HG03060 (cell line): ENCODE measurements at regions not wholly inside any gene's neighbourhood (a gene's known extent, or its start where the extent isn't known, plus 50 kb on each side); places are given as distances from the start of the nearest gene placed in this dataset.
"Not testable (repeated sequence)": the region's sequence is repeated elsewhere in the genome, so short reads cannot be mapped to it uniquely, and the experiment has no call there.

ENCODE experiments used
- ATAC-seq: cut with Tn5 transposase; IDR thresholded peaks from one replicate; pipeline ENCODE4 v1.9.1; 2021; ENCODE audit warnings: low read depth, moderate number of reproducible peaks; ENCODE audit not compliant: unreplicated experiment

DNA sequence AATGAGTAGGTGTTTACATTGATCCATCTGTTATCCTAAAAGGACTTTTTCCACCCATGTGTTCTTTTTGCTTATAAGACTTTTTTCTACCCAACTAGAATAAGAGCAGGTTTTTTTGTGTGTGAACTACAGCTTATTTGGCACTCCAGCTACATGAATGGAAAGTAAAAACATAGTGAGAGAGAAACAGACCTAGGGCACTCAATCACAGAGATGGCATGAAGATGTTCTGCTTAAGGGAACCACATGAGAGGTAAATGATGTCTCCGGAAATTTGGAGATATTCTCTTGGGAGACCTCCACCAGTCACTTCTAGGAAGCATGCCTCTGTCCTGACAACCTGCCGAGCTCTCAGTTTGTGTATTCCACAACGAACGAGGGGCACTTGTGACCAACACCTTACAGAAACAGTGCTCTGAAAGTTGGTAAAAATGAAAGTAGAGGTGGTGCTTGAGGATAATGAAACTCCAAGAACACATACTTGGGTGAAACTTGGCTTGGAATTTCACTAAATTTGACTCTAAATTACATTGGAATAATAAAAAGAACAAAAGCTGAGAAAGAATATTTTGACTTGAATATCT lies 788.4 kb upstream of the GALNTL6 start:
- no peak for ATAC-seq

DNA sequence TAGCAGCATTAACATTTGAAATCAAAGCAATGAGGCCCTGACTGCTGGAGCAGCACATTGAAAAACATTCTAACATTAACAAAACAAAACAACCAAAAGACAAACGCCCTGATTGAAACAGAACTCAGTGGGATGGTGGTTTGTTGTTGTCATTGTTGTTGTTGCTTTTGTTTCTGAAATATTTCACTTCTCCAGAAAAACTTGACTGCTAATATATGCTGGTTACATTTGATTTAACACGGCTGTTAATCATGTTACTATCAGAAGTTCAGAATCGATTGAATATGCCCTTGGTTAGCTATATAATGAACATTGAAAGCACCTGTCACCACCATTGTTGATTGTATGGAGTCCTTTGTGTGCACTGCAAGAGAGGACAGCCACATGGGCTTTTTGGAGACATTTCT lies 790.4 kb upstream of the GALNTL6 start:
- no peak for ATAC-seq

- ATAC-seq: no peak
Measured at GRCh38 chr4:171017593-171017992, 795.6 kb upstream of the GALNTL6 start.

- no peak for ATAC-seq
Measured at GRCh38 chr4:171016145-171016544, 797.1 kb upstream of the GALNTL6 start.

DNA sequence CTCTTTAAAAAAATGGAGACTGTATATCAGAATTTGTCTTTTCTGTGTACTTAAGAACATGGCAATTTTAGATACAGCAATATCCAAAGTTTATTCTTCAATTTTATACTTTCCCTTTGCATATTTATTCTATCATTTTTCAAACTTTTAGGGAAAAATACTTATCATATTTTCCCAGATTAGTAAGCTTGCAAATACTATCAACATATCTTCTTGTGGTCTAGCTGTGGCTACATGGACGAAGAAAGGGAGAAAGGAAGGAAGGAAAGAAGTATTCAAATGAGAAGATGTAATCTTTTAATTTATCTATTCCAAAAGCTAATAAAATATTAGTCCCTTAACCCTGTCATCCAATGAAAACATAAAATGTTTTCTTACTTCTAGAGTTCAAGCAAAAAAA lies 797.8 kb upstream of the GALNTL6 start:
- ATAC-seq: no peak

DNA sequence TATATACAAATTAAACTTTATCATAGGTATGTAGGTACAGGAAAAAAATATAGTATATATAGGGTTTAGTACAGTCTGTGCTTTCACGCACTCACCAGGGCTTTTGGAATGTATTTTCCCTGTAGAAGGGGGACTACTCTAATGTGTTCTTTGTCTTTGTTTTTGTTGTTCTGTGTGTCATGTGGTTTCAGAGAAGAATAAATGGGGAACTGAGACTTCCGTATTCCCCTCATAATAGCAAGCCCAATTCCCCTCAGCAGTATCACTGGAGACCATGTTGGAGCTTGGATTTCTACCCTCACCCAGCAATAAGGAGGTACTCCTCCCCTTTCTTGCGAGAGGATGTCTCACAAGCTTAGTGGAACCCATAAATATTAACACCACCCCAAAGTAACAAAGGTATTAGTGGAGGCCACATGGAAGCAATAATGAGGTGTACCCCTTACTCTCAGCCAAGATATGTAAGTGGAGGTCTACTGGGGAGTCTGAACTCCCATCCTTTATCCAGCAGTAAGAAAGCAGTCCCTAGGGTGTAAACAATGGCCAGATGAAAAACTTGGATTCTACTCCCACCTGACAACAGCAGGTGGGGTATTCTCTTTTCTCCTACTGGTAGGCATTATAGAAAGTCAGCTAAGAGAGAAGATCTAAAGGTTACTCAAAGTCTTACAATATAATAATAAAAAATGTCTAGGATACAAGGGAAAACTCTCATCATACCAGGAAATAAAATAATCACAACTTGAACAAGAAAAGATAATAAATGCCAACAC lies 805.4 kb upstream of the GALNTL6 start:
- ATAC-seq: no peak

DNA sequence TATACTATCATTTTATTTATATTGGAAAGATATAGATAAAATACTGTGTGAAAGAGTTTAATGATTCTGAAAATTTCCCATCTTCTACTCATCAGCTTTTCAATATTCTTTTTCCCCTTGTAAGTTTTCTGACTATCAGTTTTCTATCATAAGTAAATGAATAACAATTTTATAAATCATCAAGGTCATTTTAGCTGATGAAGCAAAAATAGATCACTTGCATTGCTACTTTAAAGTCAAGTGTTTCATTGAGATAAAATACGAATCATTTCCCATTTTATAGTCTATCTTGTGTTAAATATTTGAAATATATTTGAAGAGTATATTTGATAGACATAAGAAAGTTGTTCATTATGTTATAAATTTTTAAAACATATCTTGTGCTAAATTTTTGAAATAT lies 811.0 kb upstream of the GALNTL6 start:
- no peak for ATAC-seq

- peak; percentile 88 for ATAC-seq
Measured at GRCh38 chr4:170990989-170991589, 822.1 kb upstream of the GALNTL6 start.

DNA sequence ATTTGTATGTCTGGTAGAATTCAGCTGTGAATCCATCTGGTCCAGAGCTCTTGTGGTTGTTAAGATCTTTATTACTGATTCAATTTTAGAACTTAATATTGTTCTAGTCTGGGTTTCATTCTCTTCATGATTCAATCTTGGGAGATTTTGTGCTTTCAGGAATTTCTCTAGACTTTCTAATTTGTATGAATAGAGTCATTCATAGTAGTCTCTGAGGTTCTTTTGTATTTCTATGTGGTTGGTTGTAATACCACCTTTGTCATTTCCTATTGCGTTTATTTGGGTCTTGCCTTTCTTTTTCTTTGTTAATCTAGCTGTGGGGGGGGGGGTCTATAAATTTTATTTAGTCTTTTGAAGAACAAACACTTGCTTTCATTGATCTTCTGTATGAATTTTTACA lies 824.8 kb upstream of the GALNTL6 start:
- ATAC-seq: no peak

- no peak for ATAC-seq
Measured at GRCh38 chr4:170979736-170980135, 833.5 kb upstream of the GALNTL6 start.

DNA sequence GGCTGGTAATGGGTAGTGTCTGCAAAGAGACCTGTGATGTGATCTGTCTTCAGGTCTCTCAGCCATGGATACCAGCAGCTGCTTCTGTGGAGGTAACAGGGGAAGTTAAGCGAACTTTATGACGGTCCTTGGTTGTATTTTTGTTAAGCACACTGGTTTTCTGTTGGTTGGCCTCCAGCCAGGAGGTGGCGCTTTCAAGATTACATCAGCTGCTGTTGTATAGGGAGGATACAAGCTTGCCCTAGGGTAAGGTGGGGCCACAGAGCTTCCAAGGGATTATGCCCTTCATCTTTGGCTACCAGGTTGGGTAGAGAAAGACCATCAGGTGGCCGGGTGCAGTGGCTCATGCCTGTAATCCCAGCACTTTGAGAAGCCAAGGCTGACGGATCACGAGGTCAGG lies 834.2 kb upstream of the GALNTL6 start:
- no peak for ATAC-seq

DNA sequence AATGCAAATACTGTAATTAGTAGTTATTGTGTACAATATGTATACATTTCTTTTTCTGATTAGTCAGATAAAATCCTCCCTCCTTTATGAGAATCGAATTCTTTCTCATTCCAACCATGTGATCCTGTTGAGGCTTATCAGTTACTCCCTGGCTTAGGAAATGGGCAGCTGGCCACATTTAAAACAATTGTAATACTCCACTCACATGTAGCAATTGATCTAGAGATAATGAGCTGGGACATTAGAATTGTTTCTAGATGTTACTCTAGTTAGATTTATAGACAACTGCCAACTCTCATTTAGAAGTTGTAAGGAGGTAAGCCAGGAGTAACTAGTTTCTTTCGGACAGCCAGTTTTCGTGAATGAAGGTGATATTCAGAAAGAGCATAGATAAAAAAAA lies 859.3 kb upstream of the AADAT start:
- ATAC-seq: no peak

GRCh38 chr4:170940043-170940724 lies 850.4 kb upstream of the AADAT start:
- ATAC-seq: no peak

DNA sequence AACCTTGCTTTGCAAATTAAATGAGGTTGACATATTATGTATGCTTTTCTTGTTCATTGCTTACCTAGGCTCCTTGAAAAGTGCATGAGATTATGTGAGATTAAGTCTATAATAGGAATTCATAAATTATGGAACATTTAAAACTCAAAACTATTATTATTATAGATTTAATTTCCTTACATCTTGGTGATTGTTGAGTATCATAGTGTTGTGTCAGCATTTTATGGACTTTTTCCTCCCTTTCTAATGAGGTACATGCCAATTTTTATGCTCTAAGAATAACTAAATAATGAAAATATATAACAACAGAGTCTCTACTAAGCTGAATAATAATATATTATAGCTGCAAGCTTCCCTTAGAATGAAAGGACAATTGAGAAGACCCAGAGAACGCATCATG lies 848.8 kb upstream of the AADAT start:
- ATAC-seq: no peak

DNA sequence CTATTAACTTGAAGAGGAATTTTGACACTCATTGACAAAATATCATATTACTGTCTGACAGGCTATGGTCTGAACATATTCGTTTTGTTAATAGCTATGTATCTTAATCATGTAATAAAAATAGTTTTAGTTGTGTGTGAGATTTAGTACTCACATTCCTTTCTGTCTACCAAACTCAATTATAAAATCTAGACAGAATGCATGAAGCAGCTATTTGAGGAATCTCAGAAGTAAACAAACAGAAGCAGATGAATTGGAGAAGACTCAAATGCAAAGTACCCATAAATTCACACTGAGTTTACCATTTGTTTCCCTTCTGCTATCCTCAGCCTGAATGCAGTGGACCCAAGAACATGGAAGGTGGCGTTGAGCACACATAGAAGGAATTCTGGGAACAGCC lies 841.6 kb upstream of the AADAT start:
- ATAC-seq: no peak

- ATAC-seq: no peak
Measured at GRCh38 chr4:170888660-170889059, 798.9 kb upstream of the AADAT start.

GRCh38 chr4:170887396-170887795 lies 797.6 kb upstream of the AADAT start:
- no peak for ATAC-seq

GRCh38 chr4:170884969-170885570 lies 795.3 kb upstream of the AADAT start:
- ATAC-seq: no peak

DNA sequence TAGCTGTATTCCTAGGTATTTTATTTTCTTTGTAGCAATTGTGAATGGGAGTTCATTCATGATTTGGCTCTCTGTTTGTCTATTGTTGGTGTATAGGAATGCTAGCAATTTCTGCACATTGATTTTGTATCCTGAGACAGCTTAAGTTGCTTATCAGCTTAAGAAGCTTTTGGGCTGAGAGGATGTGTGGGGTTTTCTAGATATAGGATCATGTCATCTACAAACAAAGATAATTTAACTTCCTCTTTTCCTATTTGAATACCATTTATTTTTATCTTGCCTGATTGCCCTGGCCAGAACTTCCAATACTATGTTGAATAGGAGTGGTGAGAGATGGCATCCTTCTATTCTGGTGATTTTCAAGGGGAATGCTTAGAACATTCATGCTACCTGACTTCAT lies 791.9 kb upstream of the AADAT start:
- ATAC-seq: not testable (repeated sequence)

DNA sequence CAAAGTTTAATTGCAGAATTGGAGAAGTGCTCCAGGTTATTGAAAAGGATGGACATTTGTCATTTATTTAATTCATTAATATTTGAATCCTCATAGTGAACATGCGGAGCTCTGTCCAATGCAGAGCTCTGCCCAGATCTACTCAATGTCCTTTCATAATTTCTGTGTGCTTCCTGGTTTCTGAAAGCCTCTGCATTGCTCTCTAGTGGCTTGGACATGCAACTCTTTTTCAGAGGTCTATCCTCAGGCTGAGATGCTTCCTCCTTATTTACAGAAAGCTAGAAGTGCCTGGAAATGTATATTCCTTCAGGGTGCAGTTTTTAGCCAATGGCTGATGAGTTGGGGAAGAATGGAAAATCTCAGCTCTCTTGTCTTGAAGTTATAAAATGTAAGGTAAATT lies 786.1 kb upstream of the AADAT start:
- ATAC-seq: no peak

- no peak for ATAC-seq
Measured at GRCh38 chr4:170872794-170873193, 783.0 kb upstream of the AADAT start.
